Cerebellar cortex (tissue), 1 donor: ENCODE measurements at regions not wholly inside any gene's neighbourhood (a gene's known extent, or its start where the extent isn't known, plus 50 kb on each side); places are given as distances from the start of the nearest gene placed in this dataset.
A peak's percentile ranks its signal among the peaks of the same experiment; 100 is the strongest.

Source experiments
- DNase-seq: peaks from one replicate; pipeline ENCODE4 v3.0.0-alpha.2; 2015; ENCODE audit warnings: low spot score

DNA sequence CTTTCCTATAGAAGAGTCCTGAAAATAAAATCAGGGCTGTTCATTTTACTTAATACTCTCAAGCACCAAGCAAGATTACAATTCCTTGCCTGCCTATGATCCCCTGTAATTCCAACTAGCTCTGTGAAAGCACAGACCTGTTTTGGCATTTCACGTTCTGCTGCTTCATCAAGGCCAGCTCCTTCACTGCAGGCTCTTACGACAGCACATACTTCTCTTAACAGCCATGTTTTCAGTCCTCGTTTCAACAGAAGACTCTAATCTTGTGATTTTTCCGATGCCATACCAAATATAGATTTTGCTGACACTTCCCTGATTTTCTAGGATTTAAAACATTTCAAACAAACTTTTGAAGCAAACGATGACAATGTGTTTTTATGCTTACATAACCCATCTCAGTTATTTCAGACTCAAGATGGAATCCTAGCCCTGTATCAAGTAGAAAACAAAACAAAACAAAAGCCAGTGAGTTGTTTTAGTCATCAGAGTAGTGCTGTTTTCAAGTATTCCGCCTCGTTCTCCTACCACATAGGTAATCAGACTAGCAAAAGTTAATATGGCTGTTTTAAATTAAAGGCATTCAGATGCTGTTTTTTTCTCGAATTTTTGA is 616.5 kb upstream of the CITED2 start:
- DNase-seq = no peak

DNA sequence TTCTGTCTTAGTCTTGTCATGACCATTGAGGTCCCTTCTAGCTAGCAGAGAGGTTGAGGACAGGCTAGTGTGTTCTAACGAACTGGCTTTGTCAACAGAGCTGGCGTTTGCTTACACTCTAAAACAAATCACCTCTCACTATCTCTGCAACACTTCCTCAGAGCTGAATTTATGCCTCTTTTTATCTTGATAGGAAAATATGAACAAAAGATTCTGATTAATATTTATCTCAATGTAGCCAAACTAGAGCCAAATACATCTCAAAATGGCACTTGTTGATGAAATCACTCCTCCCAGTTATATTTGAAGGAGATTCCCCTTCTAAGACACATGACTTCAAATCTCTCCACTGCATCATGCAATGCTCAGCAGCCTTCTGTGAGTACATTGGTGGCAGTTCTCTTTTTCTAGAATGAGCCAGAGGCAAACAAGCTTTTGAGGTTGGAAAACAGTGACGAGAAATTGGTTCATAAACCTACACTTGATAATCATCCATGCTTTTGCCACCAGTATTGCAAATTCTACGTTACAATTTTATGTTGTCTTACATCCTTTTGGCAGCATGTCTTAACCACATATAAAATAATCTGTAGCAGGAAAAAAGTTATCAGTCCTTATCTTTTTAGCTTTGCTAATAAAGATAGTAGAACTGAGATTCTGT is 615.7 kb upstream of the CITED2 start:
- no peak for DNase-seq

DNA sequence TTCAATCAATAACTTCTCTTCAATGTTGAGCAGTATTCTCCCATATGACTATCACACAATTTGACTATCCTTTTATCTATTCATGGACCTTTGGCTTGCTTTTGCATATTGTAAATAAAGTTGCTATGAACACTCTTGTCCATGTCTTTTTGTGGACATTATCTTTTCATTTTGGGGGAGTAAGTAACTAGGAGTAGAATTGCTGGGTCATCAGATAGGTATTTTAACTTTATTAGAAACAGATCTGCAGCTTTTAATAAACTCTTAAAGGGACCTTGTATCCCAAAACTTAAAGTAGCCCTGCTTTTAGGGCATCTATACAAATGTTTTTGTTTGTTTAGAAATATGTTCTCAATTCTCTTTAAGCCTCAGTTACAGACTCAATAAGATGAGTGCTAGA is 614.2 kb upstream of the CITED2 start:
- DNase-seq = no peak

DNA sequence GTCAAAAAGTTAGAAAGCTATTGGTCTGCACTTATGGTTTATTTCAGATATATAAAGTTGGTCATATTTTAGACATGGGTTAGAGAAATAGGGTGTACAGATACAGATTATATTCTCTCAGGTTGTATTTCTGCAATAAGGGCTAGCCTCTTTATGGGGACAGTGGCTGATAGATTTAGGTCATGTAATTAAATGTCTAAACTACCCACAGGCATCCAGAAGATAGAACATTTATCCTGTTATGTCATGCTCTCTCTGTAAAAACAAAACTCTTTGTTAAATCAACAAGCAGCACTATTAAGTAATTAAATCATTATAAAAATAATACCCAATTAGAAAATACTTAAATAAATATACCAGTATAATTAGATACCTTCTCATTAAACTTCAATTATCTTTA is 612.6 kb upstream of the CITED2 start:
- DNase-seq = no peak

GRCh38 chr6:139985236-139985815 is 610.9 kb upstream of the CITED2 start:
- DNase-seq = no peak

DNA sequence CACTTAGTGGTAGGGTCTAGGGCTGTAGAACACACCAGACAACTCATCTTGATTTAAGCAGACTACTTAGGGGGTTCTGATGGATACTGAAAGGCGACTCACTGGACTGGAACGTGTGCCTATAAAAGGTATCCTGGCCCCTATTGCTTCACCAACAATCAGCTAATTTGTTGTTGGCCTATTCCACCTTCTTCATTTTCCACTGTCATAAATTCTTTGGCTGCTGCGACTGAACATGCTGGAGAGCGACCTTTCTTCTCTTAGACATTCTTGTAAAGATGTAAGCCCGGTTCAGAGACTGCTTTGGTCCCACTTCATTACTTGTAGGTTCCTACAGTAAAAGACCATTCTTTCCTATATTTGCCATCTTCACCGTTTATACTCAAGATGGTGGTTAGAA is 609.9 kb upstream of the CITED2 start:
- DNase-seq = peak; percentile 74

GRCh38 chr6:139983555-139984276 is 609.3 kb upstream of the CITED2 start:
- DNase-seq = peak; percentile 58

DNA sequence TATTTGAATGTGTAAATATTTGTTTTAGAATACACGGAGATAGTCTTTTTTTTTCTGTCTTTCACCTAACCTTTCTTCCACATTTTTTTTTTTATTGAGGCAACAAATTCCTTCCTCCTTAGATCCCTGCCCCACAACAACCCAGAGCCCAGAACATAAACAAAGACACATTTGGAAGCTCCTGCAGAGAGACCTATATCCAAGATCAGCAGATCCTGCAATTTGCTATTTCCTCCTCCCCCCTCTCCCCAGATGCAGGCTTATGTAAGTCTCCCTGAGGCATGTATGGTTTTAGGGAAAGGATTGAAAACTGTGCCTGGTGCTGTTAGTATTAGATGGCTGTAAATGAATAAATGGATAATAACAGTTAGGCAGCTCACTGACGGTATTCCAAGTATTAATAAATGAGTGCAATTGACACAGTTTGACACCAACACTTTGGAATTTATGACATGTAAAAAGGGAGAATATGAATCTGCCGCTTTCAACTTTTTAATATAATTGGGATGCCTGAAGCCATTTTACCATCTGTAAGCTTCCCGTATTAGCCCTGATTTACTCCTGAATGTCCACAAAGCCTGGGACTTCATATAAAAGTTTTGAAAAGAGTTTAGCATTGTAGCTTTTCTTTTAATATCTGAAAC is 608.3 kb upstream of the CITED2 start:
- peak; percentile 82 for DNase-seq

GRCh38 chr6:139982195-139982594 is 607.7 kb upstream of the CITED2 start:
- peak; percentile 71 for DNase-seq

DNA sequence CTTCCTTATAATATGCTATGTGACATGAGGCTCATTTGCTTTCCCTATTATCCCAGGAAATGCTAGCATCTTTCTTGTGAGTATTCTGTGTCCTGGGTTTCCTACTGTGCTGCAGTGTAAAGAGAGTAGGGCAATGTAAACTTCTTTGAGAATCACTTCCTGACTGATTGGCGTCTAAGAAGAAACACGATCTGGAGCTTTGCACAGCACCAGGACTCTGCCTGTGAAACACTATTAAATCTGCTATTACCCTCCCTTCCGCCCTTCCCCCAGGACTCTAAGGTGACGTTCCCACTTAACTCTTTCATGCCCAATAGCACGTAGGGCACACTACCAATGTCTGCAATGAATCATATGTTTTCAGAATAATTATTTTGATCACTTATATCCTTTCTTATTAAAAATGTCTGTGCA is 607.3 kb upstream of the CITED2 start:
- peak; percentile 85 for DNase-seq

DNA sequence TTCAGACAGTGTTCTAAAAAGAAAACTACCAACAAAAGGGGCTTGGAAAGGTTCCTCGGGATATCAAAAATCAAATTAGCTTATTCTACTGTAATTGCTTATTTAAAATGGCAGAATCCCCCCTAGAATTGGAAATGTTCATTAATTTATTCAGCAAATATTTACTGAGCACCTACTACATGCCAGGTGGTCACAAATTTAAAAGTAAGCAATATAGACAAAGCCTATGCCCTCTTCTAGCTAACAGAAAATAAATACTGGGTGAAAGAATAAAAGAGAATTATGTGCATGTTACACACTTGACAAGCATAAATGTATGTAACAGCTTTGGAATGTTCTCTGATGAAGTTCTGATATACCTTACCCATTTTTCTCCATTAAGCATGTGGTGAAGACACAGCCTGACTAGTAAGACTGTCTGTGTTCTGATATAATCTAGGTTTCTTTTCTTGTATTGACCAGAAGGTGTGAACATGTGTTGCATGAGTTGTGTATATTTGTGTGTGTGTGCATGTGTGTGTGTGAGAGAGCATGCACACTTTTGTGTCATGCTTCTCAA is 606.7 kb upstream of the CITED2 start:
- no peak for DNase-seq

GRCh38 chr6:139980631-139981030 is 606.2 kb upstream of the CITED2 start:
- peak; percentile 75 for DNase-seq

DNA sequence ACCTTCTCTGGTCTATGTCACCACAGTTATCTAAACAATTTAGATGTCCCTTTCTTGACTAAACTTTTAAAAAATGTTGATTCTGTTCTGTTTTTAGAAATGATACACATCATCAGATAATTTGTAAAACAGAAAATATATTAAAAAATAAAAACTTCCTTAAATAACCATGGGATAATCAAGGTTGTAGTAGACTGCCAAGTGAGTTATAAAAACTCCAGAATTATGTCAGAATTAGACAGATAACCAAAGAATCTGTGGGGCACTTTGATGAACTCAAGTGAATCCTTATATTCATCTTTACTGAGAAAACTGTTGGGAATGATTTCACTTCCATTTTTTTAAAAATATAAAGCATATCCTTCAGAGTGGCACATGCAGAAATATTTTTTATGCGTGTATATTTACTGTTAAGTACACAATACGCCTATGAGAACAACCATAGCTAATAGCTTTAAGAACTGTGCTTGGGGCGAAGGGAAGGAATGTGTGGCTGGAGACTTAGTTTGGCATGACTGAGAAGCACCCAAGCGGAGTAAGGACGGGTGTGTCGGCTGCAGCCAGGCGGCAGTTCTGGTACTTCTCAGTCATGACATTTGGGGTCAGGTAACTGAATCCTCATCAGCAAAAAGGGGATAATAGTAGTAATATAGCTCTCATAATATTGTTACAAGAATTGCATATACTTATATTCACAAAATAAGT is 604.7 kb upstream of the CITED2 start:
- peak; percentile 70 for DNase-seq

- peak; percentile 88 for DNase-seq
Observed at GRCh38 chr6:139977887-139978332, 603.5 kb upstream of the CITED2 start.

DNA sequence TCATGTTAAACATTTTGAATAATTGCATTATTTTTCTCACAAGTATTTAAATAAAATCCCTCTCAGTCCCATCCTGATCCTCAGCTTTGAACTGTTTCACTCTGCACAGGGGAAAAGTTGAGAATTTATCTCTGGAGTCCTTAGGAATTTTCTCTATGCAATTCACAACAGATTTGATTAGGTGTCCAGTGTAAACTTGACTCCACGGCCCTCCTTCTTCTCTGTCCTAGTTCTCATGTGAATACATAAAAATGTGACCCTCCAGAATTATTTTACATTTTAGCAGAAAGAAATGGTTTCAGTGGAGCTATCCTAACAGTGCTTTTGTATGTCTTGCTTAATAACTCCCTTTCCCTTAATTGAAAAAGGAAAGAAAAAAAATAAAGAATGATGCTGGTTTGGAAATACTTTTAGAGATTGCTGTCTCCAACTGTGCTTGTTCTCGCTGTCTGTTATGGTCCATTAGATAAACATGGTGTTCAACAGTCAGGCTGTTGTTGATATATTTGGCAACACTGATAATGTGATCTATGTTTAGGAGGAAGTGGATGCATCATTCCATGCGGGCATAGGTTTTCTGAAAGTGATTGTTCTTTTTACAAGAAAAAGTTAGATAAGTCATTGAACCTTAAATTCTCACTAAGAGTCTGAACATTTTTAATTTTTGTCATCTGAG is 599.4 kb upstream of the CITED2 start:
- DNase-seq = peak; percentile 75

DNA sequence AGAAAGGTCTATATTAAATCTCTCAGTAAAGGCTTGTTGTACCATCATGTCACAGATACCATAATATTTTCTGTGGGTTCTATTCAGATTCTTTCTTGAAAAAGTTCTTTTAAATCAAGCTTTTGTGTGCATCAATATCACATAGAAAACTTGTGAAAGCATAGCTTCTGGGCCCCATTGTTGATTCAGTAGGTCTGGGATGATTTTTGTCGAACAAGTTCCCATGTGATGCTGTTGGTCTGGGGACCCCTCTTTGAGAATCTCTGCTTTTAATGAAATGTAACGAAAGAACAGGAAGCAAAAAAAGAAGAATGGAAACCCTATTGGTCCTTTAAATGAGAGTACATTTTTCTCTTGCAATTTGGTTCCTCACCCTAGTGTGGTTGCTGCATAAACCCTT is 597.7 kb upstream of the CITED2 start:
- DNase-seq = no peak

DNA sequence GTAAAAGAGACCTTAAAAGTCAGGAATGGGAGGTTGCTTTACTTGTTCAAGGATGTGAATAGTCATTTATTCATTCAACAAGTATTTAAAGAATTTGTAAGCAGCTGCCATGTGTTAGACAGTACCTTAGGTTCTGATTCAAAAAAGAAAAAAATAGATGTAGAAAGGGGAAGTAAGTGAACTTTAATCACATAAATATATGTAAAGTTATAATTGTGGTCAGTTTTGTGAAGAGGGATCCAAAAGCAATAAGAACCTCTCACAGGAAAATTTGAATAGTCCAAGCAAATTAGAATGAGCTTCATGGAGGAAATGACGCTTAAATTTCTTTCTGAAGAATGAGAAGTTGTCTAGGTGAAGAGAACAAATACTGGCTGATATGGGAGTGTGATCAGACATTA is 596.1 kb upstream of the CITED2 start:
- DNase-seq = no peak

- no peak for DNase-seq
Observed at GRCh38 chr6:139967497-139967896, 593.0 kb upstream of the CITED2 start.

DNA sequence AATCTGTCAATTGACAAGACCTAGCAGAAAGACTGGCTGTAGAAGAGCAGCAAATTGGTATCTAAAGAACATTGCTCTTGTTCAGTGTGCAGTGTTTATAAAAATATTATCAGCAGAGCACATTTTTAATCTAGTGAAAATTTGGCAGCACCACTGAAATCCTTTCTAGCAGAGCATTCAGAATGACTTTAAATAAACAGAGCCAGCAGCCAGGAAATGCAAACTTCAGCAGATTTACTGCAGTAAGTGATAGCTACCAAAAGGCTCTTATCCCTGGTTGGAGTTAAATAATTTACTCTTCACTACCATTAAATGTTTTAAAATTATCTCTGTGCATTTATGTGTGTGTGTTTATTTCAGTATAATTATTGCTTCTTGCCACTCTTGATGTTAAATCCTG is 590.9 kb upstream of the CITED2 start:
- peak; percentile 53 for DNase-seq

- peak; percentile 80 for DNase-seq
Observed at GRCh38 chr6:139964737-139965136, 590.3 kb upstream of the CITED2 start.
